ENCODE measurements at regions not wholly inside any gene's neighbourhood (a gene's known extent, or its start where the extent isn't known, plus 50 kb on each side); places are given as distances from the start of the nearest gene placed in this dataset.
"Not testable (repeated sequence)": the region's sequence is repeated elsewhere in the genome, so short reads cannot be mapped to it uniquely, and the experiment has no call there.

GRCh38 chr14:105675905-105676670 lies 149.7 kb downstream of the TMEM121 start:
- not testable (repeated sequence) for TF ChIP-seq CTCF (IDR thresholded peaks at IDR 0.05; ENCODE audit: low read depth, low read length, missing input control); SP1 (IDR thresholded peaks at IDR 0.05)
